Suprapubic skin (tissue), 3 donors: ENCODE measurements at regions not wholly inside any gene's neighbourhood (a gene's known extent, or its start where the extent isn't known, plus 50 kb on each side); places are given as distances from the start of the nearest gene placed in this dataset.

Source experiments
- CTCF ChIP-seq, 2 donors: fragments of 200-600 bp in 1 of 2; fragments of 450-650 bp in 1 of 2; sonication (generic) in 1 of 2; IDR thresholded peaks; one replicate each; pipeline ENCODE4 v1.5.1; 2016 to 2019; ENCODE audit warnings: antibody characterized with exemption in 2 of 2, mild to moderate bottlenecking in 1 of 2, moderate library complexity in 1 of 2
- EP300 ChIP-seq: sonication (generic); formaldehyde crosslinking; IDR thresholded peaks from one replicate; pipeline ENCODE4 v1.6.1; 2017; ENCODE audit warnings: antibody characterized with exemption

DNA sequence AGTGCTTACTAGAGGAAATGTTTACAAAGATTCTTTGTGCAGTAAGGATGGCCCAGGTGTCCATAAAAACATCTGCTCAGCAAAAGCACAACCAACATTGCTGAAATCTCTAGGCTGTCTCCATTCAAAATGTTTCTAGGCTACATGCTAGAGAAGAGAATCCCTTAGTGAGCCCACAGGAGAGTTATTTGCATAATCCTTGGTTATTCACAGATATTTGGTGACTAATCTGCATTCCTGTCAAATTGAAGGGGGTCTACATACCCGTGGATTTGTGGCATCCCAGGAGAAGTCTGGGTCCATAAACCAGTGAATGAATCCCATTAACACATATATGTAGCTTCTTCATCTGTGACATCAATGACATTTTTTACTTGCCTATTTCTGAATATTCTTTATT lies 261.3 kb upstream of the ESRRG start:
- TF ChIP-seq CTCF (IDR thresholded peaks at IDR 0.05) (no peak), EP300 (no peak)
